ENCODE measurements at regions not wholly inside any gene's neighbourhood (a gene's known extent, or its start where the extent isn't known, plus 50 kb on each side); places are given as distances from the start of the nearest gene placed in this dataset.

GRCh38 chr11:70630068-70630467, 231.7 kb downstream of the CTTN start:
- TF ChIP-seq ZBTB33 (IDR thresholded peaks at IDR 0.05; ENCODE audit: extremely low read depth, insufficient replicate concordance, low read length) (no peak), POLR2A (IDR thresholded peaks at IDR 0.05; ENCODE audit: borderline replicate concordance, extremely low read depth, insufficient read depth, insufficient read length) (no peak), CTCF (IDR thresholded peaks at IDR 0.05 in 2 of 3, conservative IDR thresholded peaks at IDR 0.05 in 1 of 3; ENCODE audit: borderline replicate concordance in 1 of 3, insufficient read depth in 1 of 3, low read depth in 2 of 3, low read length in 2 of 3) (no peak), POLR2AphosphoS5 (IDR thresholded peaks at IDR 0.05; ENCODE audit: low read depth, low read length) (no peak), MAX (IDR thresholded peaks at IDR 0.05) (no peak), SP1 (IDR thresholded peaks at IDR 0.05; ENCODE audit: low read depth) (no peak), ZNF274 (IDR thresholded peaks at IDR 0.05; ENCODE audit: low read depth, low read length) (no peak), REST (IDR thresholded peaks at IDR 0.05; ENCODE audit: low read depth) (no peak), EZH2 (IDR thresholded peaks at IDR 0.05) (no peak), CEBPB (IDR thresholded peaks at IDR 0.05; ENCODE audit: low read depth) (no peak), EZH2phosphoT487 (IDR thresholded peaks at IDR 0.05; ENCODE audit: borderline replicate concordance) (no peak), EGR1 (IDR thresholded peaks at IDR 0.05; ENCODE audit: low read depth) (no peak), ZFX (IDR thresholded peaks at IDR 0.05) (no peak), FOSL1 (IDR thresholded peaks at IDR 0.05; ENCODE audit: low read depth) (no peak)
